CD14-positive monocyte (primary cell): ENCODE measurements at regions not wholly inside any gene's neighbourhood (a gene's known extent, or its start where the extent isn't known, plus 50 kb on each side); places are given as distances from the start of the nearest gene placed in this dataset.

Experiments
- DNase-seq, 3 donors: peaks; one replicate each; pipeline ENCODE4 v3.0.0-alpha.2; 2011 to 2022
- H2AFZ ChIP-seq: 2 replicates; pipeline ENCODE4 v1.6.0; 2012; ENCODE audit warnings: mild to moderate bottlenecking, low read depth, low read length, inconsistent platforms; ENCODE audit not compliant: insufficient read depth, poor library complexity, severe bottlenecking
- H3K27ac ChIP-seq, 2 donors: 1 replicate in 1 of 2; 2 replicates in 1 of 2; pipeline ENCODE4 v1.5.1; 2012 to 2013; ENCODE audit warnings: low read length in 2 of 2, control low read depth in 1 of 2, inconsistent platforms in 1 of 2, low read depth in 1 of 2, mild to moderate bottlenecking in 1 of 2
- H3K27me3 ChIP-seq, 2 donors: one replicate each; pipeline versions ENCODE4 v1.6.0 to v1.6.1; 2011 to 2013; ENCODE audit warnings: low read length in 2 of 2; ENCODE audit not compliant: control insufficient read depth in 2 of 2, insufficient read depth in 2 of 2
- H3K36me3 ChIP-seq, 2 donors: replicated peaks in 1 of 2; 1 replicate in 1 of 2; 2 replicates in 1 of 2; pipeline versions ENCODE4 v1.5.1 to v1.6.1; 2012 to 2013; ENCODE audit warnings: low read length in 2 of 2, control low read depth in 1 of 2, inconsistent platforms in 1 of 2, mild to moderate bottlenecking in 1 of 2; ENCODE audit not compliant: insufficient read depth in 2 of 2, control insufficient read depth in 1 of 2
- H3K4me1 ChIP-seq, 2 donors: 1 replicate in 1 of 2; 2 replicates in 1 of 2; pipeline versions ENCODE4 v1.5.1 to v1.6.1; 2012 to 2013; ENCODE audit warnings: low read length in 2 of 2, control low read depth in 1 of 2, inconsistent platforms in 1 of 2, mild to moderate bottlenecking in 1 of 2, moderate library complexity in 1 of 2; ENCODE audit not compliant: insufficient read depth in 2 of 2, control insufficient read depth in 1 of 2
- H3K4me2 ChIP-seq: replicated peaks from 2 replicates; pipeline ENCODE3; 2012; ENCODE audit warnings: low read length, moderate library complexity, mild to moderate bottlenecking; ENCODE audit not compliant: poor library complexity, severe bottlenecking; ENCODE audit errors: extremely low read depth
- H3K4me3 ChIP-seq, 3 experiments: fragments of 200-600 bp in 1 of 3; sonication (generic) in 1 of 3; replicated peaks in 1 of 3; 1 replicate in 2 of 3; 2 replicates in 1 of 3; pipeline ENCODE4 v1.5.1; 2011 to 2013; ENCODE audit warnings: low read length in 3 of 3, mild to moderate bottlenecking in 3 of 3, control low read depth in 2 of 3, low read depth in 2 of 3, inconsistent platforms in 1 of 3, moderate library complexity in 1 of 3
- H3K79me2 ChIP-seq: 2 replicates; pipeline ENCODE4 v1.6.0; 2012; ENCODE audit warnings: mild to moderate bottlenecking, control low read depth, inconsistent platforms, low read length, moderate library complexity; ENCODE audit not compliant: insufficient read depth
- H3K9ac ChIP-seq: 2 replicates; pipeline ENCODE4 v1.6.0; 2017; ENCODE audit warnings: low read length, mild to moderate bottlenecking; ENCODE audit not compliant: insufficient read depth, poor library complexity, severe bottlenecking
- H3K9me3 ChIP-seq, 2 donors: replicated peaks in 1 of 2; 1 replicate in 1 of 2; 2 replicates in 1 of 2; pipeline versions ENCODE4 v1.5.1 to v1.6.1; 2012 to 2013; ENCODE audit warnings: low read length in 2 of 2, control low read depth in 1 of 2; ENCODE audit not compliant: control insufficient read depth in 1 of 2, insufficient read depth in 1 of 2
- H4K20me1 ChIP-seq: 2 replicates; pipeline ENCODE4 v1.6.0; 2012; ENCODE audit warnings: mild to moderate bottlenecking, low read length, control low read depth, moderate library complexity; ENCODE audit not compliant: insufficient read depth
- H3K27ac Mint-ChIP-seq, 7 donors: one replicate each; pipeline ENCODE4 v1.8.0; 2020; ENCODE audit warnings: mild to moderate bottlenecking in 7 of 7, mixed read lengths in 7 of 7, moderate library complexity in 6 of 7, inconsistent platforms in 2 of 7
- H3K27me3 Mint-ChIP-seq, 3 donors: one replicate each; pipeline ENCODE4 v1.8.0; 2021 to 2022; ENCODE audit warnings: low read depth in 3 of 3, mild to moderate bottlenecking in 3 of 3, mixed read lengths in 3 of 3, moderate library complexity in 3 of 3, inconsistent platforms in 1 of 3
- H3K36me3 Mint-ChIP-seq, 2 donors: one replicate each; pipeline ENCODE4 v1.8.0; 2020; ENCODE audit warnings: mixed read lengths in 2 of 2, inconsistent platforms in 1 of 2, mild to moderate bottlenecking in 1 of 2
- H3K4me1 Mint-ChIP-seq: one replicate; pipeline ENCODE4 v1.8.0; 2020; ENCODE audit warnings: mild to moderate bottlenecking, mixed read lengths
- H3K4me3 Mint-ChIP-seq, 2 donors: one replicate each; pipeline ENCODE4 v1.8.0; 2020; ENCODE audit warnings: mild to moderate bottlenecking in 2 of 2, mixed read lengths in 2 of 2, moderate library complexity in 1 of 2
- H3K9me3 Mint-ChIP-seq, 7 donors: one replicate each; pipeline ENCODE4 v1.8.0; 2020 to 2022; ENCODE audit warnings: mixed read lengths in 7 of 7, mild to moderate bottlenecking in 6 of 7, moderate library complexity in 6 of 7, inconsistent platforms in 2 of 7
- CTCF ChIP-seq: fragments of 200-600 bp; IDR thresholded peaks from one replicate; pipeline ENCODE4 v1.8.0; 2022; ENCODE audit warnings: antibody characterized with exemption, mild to moderate bottlenecking
- WGBS: methylation state at CpG from one replicate; pipeline ENCODE4 v1.1.5; 2013; ENCODE audit warnings: missing lambda C conversion rate; ENCODE audit not compliant: insufficient coverage; 5-methylcytosine and 5-hydroxymethylcytosine counted together
- intact Hi-C, 2 donors: fragments of 100-400 bp; cut with micrococcal nuclease; formaldehyde crosslinking; loops; one replicate each; pipeline versions ENCODE4 v1.15.0 to v1.15.1; 2023

DNA sequence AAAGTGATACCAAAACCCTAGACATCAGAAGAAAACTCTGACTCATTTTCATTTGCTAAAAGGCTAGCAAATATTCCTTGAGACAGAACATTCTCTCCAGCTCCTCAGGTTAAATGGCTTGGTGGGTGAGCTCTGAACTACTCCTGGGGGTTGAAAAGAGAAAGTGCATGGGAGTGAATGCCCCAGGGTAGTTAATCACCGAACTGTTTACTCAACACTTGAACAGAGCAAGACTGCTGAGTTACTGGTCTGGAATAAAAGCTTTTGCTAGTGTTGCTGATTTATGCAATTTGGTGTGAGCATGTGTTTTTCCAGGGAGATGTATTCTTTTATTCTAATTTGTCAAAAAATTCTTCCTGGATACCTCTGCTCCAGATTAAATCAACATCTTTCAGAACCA is 88.3 kb upstream of the PRDM9 start:
- peaks cover 0 to 2% (median 0%) of the 10 kb centered on the region in 3 donors for H3K27me3 Mint-ChIP-seq
- Histone ChIP-seq H3K79me2 (no peaks in the 10 kb centered on the region), H3K9me3 (peaks cover 0 to 10% of the 10 kb centered on the region in 2 donors), H3K9ac (no peak overlapping the region), H3K27ac (no peak overlapping the region), H3K4me3 (no peak overlapping the region), H3K27me3 (no peaks in the 10 kb centered on the region), H3K4me2 (no peak overlapping the region), H2AFZ (no peak overlapping the region), H3K36me3 (no peaks in the 10 kb centered on the region), H4K20me1 (no peaks in the 10 kb centered on the region), H3K4me1 (no peaks in the 10 kb centered on the region)
- H3K9me3 Mint-ChIP-seq, result peaks cover 0 to 15% (median 2%) of the 10 kb centered on the region in 7 donors
- no peak overlapping the region for H3K27ac Mint-ChIP-seq
- TF ChIP-seq CTCF, result no peak
- H3K4me3 Mint-ChIP-seq, result no peak overlapping the region
- no CpG with 5 or more reads among the region's 1 CpG for WGBS
- H3K36me3 Mint-ChIP-seq, result no peaks in the 10 kb centered on the region
- intact Hi-C loops, result no loop called here
- DNase-seq, result no peak
- no peaks in the 10 kb centered on the region for H3K4me1 Mint-ChIP-seq

GRCh38 chr5:23412515-23412914 is 94.9 kb upstream of the PRDM9 start:
- no peak for DNase-seq
- WGBS, result no CpG with 5 or more reads among the region's 3 CpGs
- Mint-ChIP-seq H3K27ac (no peak overlapping the region), H3K4me3 (no peak overlapping the region), H3K4me1 (no peaks in the 10 kb centered on the region), H3K9me3 (peaks cover 0 to 10% (median 0%) of the 10 kb centered on the region in 7 donors), H3K27me3 (no peaks in the 10 kb centered on the region), H3K36me3 (no peaks in the 10 kb centered on the region)
- no peak overlapping the region for H3K27ac ChIP-seq
- no peak overlapping the region for H2AFZ ChIP-seq
- no peak overlapping the region for H3K4me2 ChIP-seq
- no peak for TF ChIP-seq CTCF
- no peak overlapping the region for H3K4me3 ChIP-seq
- no peak overlapping the region for H3K9ac ChIP-seq
- H4K20me1 ChIP-seq, result no peaks in the 10 kb centered on the region
- H3K79me2 ChIP-seq, result no peaks in the 10 kb centered on the region
- H3K27me3 ChIP-seq, result no peaks in the 10 kb centered on the region
- no peaks in the 10 kb centered on the region for H3K36me3 ChIP-seq
- intact Hi-C loops, result no loop called here
- H3K4me1 ChIP-seq, result no peaks in the 10 kb centered on the region
- peaks cover 0 to 3% of the 10 kb centered on the region in 2 donors for H3K9me3 ChIP-seq
